ENCODE measurements at regions not wholly inside any gene's neighbourhood (a gene's known extent, or its start where the extent isn't known, plus 50 kb on each side); places are given as distances from the start of the nearest gene placed in this dataset.

GRCh38 chr20:57092112-57092899 is 174.1 kb downstream of the BMP7 start:
- TF ChIP-seq CTCF (IDR thresholded peaks at IDR 0.05; ENCODE audit: low read depth) = no peak

GRCh38 chr20:57092900-57093530 is 173.4 kb downstream of the BMP7 start:
- no peak for TF ChIP-seq CTCF (IDR thresholded peaks at IDR 0.05; ENCODE audit: low read depth)

- no peak for TF ChIP-seq CTCF (IDR thresholded peaks at IDR 0.05; ENCODE audit: low read depth)
Observed at GRCh38 chr20:57093766-57094165, 172.7 kb downstream of the BMP7 start.

- TF ChIP-seq CTCF (IDR thresholded peaks at IDR 0.05; ENCODE audit: low read depth) = no peak
Observed at GRCh38 chr20:57094252-57094891, 172.1 kb downstream of the BMP7 start.

- no peak for TF ChIP-seq CTCF (IDR thresholded peaks at IDR 0.05; ENCODE audit: low read depth)
Observed at GRCh38 chr20:57094991-57095390, 171.4 kb downstream of the BMP7 start.

- TF ChIP-seq CTCF (IDR thresholded peaks at IDR 0.05; ENCODE audit: low read depth) = no peak
Observed at GRCh38 chr20:57095426-57095825, 171.0 kb downstream of the BMP7 start.

- no peak for TF ChIP-seq CTCF (IDR thresholded peaks at IDR 0.05; ENCODE audit: low read depth)
Observed at GRCh38 chr20:57097245-57097915, 169.1 kb downstream of the BMP7 start.
